GM13977 (cell line): ENCODE measurements at regions not wholly inside any gene's neighbourhood (a gene's known extent, or its start where the extent isn't known, plus 50 kb on each side); places are given as distances from the start of the nearest gene placed in this dataset.

Experiments used
- DNase-seq: peaks from one replicate; pipeline ENCODE4 v3.0.0; 2012; ENCODE audit warnings: low spot score
- in situ Hi-C: fragments of 300-500 bp; cut with MboI; formaldehyde crosslinking; loops from one replicate; pipeline ENCODE4 v1.12.0; 2022; ENCODE audit warnings: low sequenced_read_pairs, low pct_unique_long_range_greater_than_20kb, mixed read lengths, inconsistent platforms; ENCODE audit not compliant: unreplicated experiment
- TF ChIP-seq, protein P1 (sequence below): IDR thresholded peaks from 2 replicates; pipeline ENCODE4 v1.5.1; 2012; ENCODE audit warnings: mild to moderate bottlenecking, control low read depth; ENCODE audit not compliant: insufficient read depth; ENCODE audit errors: extremely low read depth, missing control alignments

DNA sequence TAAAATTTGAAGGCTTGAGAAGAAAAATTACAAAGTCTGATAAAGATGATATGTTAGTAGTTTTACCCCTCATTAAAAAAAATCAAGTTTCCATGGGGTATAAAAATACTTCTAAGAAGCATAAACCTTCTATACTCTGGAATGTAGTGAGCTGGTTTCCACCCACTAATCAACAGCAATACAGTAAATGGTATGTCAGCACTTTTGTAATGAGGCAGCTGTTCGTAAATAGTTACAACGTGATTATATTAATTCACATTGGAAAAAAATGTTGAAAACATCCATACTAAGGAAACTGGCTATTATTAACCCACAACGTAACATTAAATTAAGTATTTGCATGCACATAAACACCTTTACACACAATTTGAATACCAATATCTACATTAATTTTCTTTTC lies 283.1 kb upstream of the FAM174A start:
- no peak for DNase-seq
- TF ChIP-seq, protein P1, sequence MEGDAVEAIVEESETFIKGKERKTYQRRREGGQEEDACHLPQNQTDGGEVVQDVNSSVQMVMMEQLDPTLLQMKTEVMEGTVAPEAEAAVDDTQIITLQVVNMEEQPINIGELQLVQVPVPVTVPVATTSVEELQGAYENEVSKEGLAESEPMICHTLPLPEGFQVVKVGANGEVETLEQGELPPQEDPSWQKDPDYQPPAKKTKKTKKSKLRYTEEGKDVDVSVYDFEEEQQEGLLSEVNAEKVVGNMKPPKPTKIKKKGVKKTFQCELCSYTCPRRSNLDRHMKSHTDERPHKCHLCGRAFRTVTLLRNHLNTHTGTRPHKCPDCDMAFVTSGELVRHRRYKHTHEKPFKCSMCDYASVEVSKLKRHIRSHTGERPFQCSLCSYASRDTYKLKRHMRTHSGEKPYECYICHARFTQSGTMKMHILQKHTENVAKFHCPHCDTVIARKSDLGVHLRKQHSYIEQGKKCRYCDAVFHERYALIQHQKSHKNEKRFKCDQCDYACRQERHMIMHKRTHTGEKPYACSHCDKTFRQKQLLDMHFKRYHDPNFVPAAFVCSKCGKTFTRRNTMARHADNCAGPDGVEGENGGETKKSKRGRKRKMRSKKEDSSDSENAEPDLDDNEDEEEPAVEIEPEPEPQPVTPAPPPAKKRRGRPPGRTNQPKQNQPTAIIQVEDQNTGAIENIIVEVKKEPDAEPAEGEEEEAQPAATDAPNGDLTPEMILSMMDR, result no peak
- in situ Hi-C loops, result no loop called here

DNA sequence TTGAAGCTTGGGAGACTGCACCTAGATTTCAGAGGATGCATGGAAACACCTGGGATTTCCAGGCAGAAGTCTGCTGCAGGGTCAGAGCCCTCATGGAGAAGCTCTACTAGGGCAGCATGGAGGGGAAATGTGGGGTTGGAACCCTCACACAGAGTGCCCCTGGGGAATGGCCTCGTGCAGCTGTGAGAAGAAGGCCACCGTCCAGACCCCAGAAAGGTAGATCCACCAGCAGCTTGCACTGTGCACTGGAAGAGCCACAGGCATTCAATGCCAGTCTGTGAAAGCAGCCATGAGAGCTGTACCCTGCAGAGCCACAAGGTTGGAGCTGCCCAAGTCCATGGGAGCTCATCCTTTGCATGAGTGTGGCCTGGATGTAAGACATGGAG lies 285.3 kb upstream of the FAM174A start:
- in situ Hi-C loops, result no loop called here
- TF ChIP-seq, protein P1, result no peak
- DNase-seq, result no peak

DNA sequence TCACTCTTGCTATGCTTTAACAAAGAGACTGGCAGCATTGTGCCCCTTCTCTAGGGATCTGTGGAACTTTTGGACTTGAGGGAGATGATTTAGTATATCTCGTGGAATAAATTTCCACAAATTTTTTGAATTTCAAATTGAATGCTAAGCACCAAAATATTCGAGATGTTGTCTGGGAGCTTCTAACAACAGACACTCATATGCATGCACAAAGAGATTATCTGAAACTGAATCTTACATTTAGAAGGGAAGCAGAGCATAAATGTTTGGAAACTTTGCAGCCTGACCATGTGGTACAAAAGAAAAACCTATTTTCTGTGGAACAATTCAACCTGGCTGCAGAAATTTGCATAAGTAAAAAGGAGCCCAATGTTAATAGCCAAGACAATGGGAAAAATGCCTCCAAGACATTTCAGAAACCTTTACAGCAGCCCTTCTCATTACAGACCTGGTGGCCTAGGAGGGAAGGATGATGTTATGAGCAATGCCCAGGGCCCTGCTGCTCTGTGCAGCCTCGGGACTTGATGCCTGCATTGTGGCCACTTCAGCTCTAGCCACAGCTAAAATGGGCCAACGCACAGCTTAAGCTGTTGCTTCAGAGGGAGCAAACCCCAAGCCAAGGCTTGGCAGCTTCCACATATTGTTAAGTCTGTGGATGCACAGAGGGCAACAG lies 285.8 kb upstream of the FAM174A start:
- in situ Hi-C loops, result no loop called here
- DNase-seq, result no peak
- TF ChIP-seq, protein P1, result no peak

DNA sequence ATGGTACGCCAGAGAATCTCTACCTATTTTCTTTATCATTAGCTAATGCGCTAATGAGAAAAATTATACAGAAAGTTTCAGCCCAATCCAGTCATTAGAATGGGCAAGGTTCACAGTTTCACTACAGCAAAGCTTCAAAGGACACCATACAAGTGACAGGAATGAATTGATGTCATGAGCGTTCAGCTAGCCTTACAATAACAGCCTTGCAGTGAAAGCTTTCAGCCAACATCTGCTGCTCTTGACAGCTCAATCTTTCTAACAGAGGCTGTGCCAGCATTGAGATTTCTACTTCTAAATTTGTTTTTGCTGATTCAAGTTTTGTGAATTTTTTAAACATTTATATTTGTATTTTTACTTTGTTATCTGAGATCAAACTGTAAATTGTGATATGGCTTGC lies 302.4 kb upstream of the FAM174A start:
- in situ Hi-C loops, result no loop called here
- TF ChIP-seq, protein P1, result no peak
- DNase-seq, result no peak

DNA sequence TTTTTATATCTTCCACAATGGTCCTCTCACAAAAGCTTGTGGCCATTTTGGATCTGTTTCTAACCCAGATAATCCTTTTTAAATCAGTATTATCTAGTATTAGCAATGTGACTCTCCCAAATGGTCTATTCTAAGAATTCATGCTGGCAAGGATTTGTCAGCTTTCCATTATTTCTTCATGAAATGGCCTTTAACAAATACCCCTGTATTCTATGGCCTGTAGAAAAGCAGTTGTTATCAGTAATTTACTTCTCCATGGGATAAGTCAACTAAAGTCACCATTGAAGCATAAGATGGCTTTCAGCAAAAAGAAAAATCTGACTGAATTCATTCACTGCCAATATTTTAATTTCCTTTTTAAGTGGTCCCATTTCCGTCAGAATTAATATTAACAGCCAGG lies 346.4 kb upstream of the FAM174A start:
- TF ChIP-seq, protein P1, result no peak
- no peak for DNase-seq
- in situ Hi-C loops, result no loop called here

DNA sequence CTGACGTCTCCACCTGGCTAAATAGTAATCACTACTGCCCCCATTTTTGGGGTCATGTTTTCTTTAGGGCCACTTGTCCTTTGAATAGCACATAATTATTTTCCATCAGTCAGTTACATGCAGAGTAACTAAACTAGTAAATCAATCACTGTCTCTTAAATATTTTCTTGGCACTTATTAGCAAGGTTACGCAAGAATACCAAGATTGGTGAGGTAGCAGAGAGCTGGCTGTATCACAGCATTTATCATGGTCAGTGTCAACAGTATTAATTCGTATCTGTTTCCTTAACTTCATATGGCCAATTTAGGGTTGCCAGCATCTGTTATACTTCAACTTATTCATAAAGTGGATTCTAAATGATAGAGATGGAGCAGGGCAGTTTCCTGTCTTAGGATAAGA lies 346.8 kb upstream of the FAM174A start:
- TF ChIP-seq, protein P1, result no peak
- in situ Hi-C loops, result no loop called here
- no peak for DNase-seq
